ENCODE measurements at regions not wholly inside any gene's neighbourhood (a gene's known extent, or its start where the extent isn't known, plus 50 kb on each side); places are given as distances from the start of the nearest gene placed in this dataset.
"Not testable (repeated sequence)": the region's sequence is repeated elsewhere in the genome, so short reads cannot be mapped to it uniquely, and the experiment has no call there.

DNA sequence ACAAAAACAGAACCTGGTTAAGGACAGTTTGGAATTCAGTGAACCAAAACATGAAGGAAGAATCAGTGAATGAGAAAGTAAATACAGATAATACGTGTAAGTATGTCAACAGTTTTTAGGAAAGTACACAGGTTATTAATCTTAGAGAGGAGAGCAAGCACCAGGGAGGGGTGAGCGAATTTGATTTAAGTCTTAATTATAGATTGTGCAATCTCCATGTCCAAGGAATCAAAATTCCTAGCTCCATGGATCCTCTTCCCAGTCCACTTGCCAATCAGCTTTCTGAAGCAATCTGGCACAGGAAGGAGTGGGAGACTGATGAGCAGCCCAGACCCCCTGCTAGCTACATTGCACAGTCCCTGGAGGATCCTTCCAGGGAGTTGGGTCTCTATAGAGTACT lies 346.4 kb downstream of the SETD4 start:
- DNase-seq (ENCODE audit: low read depth in 4 of 4, low spot score in 3 of 4): no peak

DNA sequence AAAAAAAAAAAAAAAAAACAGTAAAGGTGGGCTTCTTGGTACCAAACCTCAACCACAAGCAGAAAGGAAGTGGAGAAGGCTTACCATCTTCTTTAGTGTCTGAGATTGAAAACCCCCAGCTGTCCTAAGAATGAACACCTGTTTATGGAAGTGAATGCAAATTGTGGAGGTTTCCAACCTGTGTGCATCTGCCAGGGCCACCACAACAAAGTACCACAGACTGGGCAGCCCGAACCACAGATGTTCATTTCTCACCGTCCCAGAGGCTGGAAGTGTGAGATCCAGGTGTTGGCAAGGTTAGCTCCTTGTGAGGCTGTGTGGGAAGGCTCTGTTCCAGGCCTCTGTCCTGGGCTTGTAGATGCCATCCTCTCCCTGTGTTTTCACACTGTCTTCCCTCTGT lies 348.7 kb downstream of the SETD4 start:
- no peak for DNase-seq (ENCODE audit: low read depth in 4 of 4, low spot score in 3 of 4)

DNA sequence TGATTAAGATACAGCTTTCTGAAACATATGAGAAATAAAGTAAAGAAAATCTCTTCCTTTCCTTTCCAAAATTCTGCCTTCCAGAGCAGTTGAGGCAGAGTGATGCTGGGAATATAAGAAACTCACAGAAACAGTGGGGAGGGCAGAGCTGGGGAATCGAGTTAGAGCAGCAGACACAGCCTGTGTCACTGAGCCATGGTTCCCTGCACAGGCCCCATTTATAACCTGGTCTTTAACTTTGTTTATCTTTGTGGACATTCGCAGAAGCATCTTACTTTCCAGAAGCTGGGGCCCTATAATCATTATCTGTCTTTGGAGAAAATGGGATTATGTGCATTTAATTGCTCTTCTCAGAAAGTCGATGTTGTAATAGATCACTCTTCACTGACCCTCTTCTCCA lies 349.1 kb downstream of the SETD4 start:
- DNase-seq (ENCODE audit: low read depth in 4 of 4, low spot score in 3 of 4): no peak

DNA sequence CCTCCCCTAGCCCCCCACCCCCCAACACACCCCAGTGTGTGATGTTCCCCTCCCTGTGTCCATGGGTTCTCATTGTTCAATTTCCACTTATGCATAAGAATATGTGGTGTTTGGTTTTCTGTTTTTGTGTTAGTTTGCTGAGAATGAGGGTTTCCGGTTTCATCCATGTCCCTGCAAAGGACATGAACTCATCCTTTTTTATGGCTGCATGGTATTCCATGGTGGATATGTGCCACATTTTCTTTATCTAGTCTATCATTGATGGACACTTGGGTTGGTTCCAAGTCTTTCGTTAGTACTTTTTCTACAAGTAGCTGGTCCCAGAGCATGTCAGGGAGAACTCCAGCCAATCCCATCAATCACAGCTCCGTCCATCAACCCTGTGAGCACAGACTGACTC lies 350.3 kb downstream of the SETD4 start:
- not testable (repeated sequence) for DNase-seq (ENCODE audit: low read depth in 4 of 4, low spot score in 3 of 4)

DNA sequence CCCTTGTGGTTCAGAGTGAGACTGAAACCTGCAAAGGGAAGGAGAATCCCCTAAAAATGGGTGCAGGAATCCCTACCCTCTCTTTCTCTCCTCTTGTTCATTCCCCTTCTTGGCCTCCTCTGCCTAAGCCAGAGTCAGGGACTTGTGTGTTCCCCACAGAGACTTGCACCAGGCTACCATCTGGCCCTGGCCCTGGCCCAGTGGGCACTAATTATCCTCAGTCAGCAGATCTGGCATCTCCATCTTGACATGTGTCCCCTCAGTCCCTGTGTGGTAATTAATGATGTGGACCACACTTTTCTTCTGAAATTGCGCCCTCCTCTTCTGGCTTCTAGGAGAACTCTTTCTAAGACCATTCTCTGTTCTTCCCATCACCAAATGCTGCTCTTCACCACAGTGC lies 354.4 kb downstream of the SETD4 start:
- no peak for DNase-seq (ENCODE audit: low read depth in 4 of 4, low spot score in 3 of 4)

DNA sequence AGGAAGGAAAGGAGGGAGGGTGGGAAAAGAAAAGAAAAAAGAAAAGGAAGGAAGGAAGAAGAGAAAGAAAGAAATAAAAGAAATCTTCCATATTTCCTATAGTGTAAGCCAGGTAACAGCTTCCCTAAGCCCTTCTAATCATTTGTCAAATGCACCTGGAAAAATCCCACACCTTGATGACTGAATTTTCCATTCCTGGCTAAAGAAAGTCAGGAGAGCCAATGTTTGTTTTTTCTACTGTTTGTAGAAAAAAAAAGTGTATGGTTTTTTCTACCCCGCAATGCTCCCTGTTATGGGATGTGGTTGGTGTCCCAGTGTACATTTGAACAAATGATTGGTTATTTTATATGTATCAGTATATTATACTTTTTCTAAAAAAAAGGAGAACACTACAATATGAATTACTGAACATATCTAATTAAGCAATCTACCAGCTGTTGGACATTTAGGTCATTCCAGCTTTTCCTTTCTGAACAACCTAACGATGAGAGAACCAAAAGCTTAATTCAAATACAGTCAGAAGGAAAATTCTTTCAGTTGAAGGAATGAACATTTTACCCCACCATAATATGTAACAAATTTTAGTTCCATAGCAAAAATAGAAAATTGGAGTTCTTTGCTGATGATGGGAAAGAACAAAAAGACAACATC lies 355.0 kb downstream of the SETD4 start:
- no peak for DNase-seq (ENCODE audit: low read depth in 4 of 4, low spot score in 3 of 4)

DNA sequence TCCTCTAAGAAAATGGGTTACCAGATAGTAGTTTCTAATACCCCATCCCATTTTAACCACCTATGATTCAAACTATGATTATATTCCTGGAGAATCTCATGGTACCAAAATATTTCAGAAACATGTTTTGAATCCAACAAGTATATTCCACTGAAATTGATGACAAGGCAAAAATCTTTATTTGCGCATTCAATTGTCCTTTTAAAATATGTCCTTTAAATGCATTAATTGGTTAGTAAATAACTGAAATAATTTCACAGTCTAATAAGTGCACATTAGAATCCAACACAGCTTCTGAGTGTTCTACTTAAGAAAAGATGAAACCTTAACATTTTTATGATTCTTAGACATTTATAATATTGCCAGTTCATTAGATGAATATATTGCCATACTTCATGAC lies 356.6 kb downstream of the SETD4 start:
- DNase-seq (ENCODE audit: low read depth in 4 of 4, low spot score in 3 of 4): no peak

DNA sequence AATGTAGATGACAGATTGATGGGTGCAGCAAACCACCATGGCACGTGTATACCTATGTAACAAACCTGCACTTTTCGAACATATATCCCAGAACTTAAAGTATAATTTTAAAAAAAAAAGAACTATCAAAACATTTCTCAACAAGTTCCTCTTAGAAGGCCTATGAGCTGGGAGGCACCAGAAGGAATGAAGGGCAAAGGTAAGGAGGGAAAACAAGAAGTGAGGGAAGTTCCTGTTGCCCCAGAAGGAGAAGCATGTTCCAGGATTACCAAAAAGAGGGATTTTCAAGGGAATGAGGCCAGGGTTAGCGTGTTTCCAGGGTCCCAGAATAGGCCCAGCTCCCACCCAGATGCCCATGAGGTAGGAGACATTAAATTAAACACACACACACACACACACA lies 361.0 kb downstream of the SETD4 start:
- no peak for DNase-seq (ENCODE audit: low read depth in 4 of 4, low spot score in 3 of 4)

DNA sequence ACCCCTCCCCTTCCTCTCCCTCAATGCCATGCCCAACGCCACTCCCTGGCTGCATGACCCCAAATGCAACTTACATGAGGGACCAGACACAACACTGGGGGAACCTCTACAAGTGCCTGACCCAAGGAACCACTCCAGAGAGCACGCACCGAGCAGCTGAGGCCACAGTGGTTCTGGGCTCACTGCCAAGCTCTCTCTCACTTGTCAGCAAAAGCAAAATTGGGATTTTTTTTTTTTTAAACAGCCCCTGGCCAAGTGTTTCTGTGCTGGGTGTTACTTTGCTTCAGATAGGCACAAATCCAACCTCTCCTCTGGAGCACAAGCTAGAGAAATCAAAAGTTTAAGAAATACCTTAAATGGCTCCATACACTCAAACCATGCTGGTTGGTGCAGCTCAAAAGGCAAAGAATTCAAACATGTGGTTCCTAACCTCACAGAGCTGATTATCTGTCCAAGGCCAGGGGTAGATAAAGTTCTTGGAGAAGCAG lies 363.0 kb downstream of the SETD4 start:
- DNase-seq (ENCODE audit: low read depth in 4 of 4, low spot score in 3 of 4): peak in 3 of 4 donors; percentile 5 to 14 (median 6)

DNA sequence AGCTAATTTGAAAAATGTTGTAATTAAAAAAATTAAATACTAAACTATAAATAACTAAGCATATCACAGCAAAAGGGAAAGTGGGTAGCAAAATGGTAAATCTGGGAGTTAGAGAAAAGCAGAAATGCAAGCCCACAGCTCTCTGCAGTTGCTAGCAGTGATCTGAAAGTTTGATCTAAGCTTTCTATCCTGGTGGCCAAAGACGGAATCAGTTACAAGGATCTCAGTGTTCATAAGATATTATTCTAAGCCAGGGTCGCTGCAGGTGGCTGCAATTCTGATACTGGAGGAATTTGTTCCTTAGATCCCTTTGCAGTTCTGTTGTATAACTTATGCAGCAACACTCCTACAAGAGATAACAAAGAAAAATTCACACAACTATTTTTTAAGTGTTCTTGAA lies 363.7 kb downstream of the SETD4 start:
- no peak for DNase-seq (ENCODE audit: low read depth in 4 of 4, low spot score in 3 of 4)

DNA sequence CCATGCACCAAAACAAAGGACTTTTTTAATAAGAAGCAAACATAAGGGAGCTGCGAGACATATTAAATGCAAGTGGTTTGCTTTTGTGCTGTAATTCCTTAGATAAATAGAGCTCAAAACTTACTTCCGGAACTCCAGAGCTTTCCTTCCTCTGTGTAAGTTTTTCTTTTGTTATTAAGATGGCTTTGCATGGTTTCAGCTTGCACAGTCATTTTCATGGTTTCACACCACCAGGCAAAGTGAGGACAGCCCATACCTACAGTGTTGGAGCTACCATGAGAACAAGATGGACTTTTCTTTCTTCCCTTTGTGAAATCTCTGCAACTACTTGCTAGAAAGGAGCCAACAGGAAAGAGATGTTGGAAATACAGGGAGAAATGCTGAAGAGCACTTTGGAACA lies 368.0 kb downstream of the SETD4 start:
- no peak for DNase-seq (ENCODE audit: low read depth in 4 of 4, low spot score in 3 of 4)

DNA sequence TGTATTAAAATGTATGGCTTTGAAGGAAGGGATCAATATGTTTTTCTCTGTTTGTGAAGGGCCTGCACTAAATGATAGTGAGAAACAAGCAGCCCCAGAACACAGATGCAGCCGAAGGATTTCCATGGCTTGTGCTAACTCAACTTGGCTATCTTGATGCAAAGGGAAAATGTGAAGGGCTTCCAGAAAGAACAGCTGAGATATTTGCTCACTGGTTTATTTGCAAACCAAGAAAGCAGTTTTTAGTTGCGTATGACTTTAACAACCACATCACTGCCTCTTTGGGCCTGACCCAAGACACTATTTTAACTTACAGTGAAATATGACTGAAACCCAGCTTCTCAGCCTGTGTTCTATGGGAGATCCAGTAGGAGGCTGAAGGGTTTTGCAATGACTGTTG lies 369.9 kb downstream of the SETD4 start:
- no peak for DNase-seq (ENCODE audit: low read depth in 4 of 4, low spot score in 3 of 4)

DNA sequence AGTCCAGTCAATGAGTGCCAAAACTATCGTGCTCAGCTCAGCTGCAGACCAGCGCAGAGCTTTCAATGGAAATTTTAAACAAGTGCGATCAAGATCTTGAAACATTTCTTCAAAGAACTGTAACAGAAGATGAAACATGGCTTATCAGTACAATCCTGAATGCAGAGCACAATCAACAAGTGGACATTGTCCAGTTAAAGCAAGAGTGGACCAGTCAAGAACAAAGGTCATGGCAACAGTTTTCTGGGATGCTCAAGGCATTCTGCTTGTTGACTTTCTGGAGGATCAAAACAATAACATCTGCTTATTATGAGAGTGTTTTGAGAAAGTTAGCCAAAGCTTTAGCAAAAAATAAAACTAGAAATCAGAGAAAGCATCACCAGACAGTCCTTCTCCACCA lies 374.2 kb downstream of the SETD4 start:
- DNase-seq (ENCODE audit: low read depth in 4 of 4, low spot score in 3 of 4): no peak

DNA sequence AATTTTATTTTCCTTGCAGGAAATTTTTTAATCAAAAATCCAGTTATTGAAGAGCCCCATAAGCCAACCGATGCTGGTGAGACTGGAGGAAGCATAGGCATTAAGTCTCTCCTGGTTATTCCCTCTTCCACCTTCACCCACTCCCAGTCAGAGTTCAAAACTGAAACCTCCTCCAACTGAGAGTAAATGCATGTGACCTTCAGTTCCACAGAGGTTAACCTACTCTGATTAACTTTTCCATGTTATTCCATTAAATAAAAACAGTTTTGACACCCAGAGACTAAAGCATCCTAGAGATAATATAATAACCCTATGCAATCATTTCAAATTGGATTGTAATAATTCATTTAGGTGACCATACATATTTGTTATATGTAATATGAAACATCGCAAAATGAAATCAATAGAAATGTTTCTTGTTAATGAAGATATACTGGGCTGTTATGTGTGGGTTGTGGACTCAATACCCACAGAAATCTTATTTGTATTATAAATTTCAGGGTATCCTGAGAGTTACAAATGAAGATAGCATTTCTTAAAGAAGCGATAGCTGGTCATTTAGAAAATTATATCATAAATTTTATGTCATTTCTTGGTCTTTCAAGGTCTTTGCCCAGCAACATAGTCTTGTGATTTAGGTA lies 376.5 kb downstream of the SETD4 start:
- DNase-seq (ENCODE audit: low read depth in 4 of 4, low spot score in 3 of 4): no peak

DNA sequence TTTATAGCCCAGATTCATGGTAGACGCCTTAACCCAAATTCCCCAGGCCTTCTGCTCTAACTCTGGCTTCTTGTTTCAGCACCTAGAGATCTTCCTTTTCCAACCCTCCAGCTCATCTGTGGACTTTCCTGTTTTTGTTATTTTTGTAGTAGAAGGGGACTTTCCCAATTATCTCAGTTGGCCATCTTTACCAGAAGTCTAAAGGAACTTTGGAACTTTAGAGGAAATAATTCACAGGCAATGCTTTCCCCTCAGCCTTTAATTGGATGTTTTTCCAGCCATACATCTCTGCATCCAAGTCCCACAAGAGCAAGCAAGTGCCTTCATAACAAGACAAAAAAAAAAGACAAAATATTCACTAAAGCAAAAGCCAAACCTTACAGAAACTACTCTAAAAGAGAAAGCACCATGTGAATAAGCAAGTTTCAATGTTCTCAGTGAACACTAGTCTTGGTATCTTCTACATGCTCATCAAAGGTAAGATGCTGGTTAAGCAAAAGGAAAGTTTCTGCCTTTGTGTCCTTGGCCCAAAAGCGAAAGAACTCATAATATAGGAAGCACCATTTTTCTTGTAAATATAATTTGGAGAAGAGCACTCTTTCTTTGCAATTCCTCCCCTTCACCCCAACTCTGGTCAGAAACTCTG lies 377.3 kb downstream of the SETD4 start:
- DNase-seq (ENCODE audit: low read depth in 4 of 4, low spot score in 3 of 4): no peak

DNA sequence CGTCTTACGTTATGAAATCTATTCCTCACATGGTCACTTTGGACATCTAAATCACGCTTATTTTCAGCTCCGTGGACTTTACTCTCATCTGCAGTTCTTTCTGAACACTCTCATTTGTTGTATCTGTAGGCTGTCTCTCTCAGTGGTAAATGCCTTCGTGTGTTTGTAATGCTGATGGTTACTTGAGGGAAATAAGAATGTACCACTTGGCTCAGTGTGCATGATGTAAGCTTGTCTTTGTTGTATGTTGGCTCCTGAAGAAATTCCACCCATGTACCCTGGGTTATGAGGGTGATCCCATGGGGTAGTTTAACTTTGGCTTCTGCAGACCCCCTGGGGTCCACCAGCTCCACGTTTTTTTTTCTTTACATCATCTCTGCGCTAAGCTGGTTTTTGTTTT lies 378.4 kb downstream of the SETD4 start:
- no peak for DNase-seq (ENCODE audit: low read depth in 4 of 4, low spot score in 3 of 4)

DNA sequence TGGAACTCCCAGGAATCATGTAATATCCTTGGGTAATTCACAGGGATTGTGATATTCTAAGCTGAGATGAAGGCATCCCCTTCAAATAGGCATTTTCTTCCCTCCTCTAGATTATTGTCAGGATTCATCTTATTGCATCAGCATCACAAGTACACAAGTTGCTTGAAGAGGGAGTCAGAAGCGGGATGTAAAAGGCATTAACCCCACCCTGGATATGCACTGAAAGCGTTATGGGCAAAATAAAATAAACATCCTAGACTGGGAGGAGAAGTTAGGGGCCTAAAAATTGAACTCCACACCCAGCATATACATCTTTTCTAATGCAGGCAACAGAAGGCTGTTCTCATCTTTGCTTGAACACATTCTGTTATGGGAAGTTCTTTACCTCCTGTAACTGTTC lies 381.2 kb downstream of the SETD4 start:
- DNase-seq (ENCODE audit: low read depth in 4 of 4, low spot score in 3 of 4): no peak

DNA sequence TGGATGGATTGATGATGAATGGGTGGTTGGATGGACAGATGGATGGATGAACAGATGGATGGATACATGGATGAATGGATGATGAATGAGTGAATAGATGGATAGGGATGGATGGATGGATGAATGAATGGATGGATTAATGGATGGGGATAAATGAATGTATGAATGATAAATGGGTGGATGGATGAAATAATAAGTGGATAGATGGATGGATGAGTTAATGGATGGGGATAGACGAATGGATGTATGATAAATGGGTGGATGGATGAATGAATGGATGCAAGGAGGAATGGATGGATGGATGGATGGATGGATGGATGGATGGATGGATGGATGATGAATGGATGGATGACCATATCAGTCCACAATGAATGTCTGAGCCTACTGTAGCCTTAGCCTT lies 381.9 kb downstream of the SETD4 start:
- no peak for DNase-seq (ENCODE audit: low read depth in 4 of 4, low spot score in 3 of 4)

DNA sequence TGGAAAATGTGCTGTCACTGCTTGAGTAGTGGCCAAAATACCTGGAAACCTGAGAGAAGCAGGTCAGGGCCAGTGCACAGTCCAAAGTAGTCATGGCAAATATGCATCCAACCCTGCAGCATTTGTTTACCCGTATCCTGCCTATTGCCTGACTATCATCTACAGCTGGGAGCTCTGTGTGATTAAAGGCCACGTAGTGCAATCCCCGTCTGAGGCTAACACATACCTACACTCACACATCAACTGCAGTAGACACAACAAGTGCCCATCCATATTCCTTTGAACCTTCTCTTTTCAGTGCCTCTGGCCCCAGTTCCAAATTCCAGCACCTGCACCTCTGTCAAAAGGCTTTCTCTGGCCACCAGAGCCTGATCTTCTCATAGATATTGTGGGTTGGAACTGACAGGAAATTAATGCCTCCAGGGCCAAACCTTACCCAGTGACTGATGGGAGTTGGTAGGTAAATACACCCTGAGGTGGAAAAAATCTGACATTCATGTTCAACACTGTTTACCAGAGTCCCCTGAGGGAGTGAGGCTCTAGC lies 383.0 kb downstream of the SETD4 start:
- DNase-seq (ENCODE audit: low read depth in 4 of 4, low spot score in 3 of 4): no peak

DNA sequence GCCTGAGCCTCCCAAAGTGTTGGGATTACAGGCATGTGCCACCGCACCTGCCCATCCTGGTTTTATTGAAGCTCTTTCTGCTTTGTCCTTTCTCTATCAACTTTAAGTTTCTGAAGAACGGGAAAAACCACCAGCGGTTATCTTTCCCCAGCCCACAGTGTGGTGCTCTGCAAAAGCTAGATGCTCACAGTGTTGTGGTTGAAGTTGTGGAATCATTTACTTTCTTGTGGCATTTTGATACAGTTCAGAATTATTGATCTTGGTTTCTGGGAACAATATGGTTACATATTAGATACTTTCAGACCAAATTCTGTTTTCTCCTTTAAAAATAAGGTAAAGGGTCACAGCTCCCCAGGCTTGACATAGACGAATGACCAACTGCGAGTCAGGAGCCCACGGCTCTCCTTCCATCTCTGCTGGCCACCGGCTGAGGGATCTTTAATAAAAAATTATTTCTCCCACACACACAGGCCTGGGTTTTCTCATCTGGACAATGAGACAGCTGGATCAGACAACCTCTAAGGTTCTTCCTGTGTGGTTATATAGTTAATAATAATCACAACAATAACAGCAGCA lies 385.3 kb downstream of the SETD4 start:
- no peak for DNase-seq (ENCODE audit: low read depth in 4 of 4, low spot score in 3 of 4)

DNA sequence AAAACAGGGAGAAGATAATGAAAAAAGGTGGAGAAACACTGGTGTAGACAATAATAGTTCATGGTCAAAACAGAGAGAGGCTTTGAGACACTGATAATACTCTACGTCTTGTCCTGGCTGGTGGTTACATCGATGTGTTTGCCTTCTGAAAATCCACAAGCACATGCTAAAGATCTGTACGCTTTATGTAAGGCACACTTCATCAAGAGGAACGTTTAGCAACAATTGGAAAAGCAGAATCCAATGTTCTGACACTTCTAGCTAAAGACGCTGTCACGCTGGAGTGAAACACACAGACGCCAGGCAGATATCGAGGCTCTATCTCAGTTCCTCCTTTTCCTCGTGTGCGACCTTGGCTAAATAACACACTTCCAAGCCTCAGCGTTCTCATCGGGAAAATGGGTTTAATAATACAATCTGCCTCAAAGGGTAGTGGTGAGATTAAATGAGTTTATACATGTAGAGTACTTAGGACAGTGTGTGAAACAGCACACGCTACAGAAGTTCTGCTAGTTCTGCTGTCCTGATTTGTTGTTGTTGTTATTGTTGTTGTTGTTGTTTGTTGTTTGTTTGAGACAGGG lies 386.1 kb downstream of the SETD4 start:
- no peak for DNase-seq (ENCODE audit: low read depth in 4 of 4, low spot score in 3 of 4)

All from left renal pelvis (tissue), 4 donors.